WTC11 (cell line): ENCODE measurements at regions not wholly inside any gene's neighbourhood (a gene's known extent, or its start where the extent isn't known, plus 50 kb on each side); places are given as distances from the start of the nearest gene placed in this dataset.

Source experiments
- ATAC-seq: fragments of 200-7000 bp; cut with Tn5 transposase; 2 replicates; pipeline ENCODE4 v1.10.0; 2021; ENCODE audit warnings: mild to moderate bottlenecking, moderate library complexity
- CTCF ChIA-PET: fragments of 300-600 bp; sonication (Branson Sonifier 250); formaldehyde crosslinking; loops from one replicate; lab custom pipeline; 2021; ENCODE audit warnings: antibody characterized with exemption; lab: Charles Lee
- POLR2A ChIA-PET: fragments of 350-600 bp; sonication (Branson Sonifier 250); formaldehyde crosslinking; loops from one replicate; lab custom pipeline; 2021; ENCODE audit warnings: antibody characterized with exemption; lab: Charles Lee
- DNase-seq: peaks from one replicate; pipeline ENCODE4 v3.0.0; 2021; ENCODE audit warnings: low spot score
- H3K27ac Mint-ChIP-seq: 2 replicates; pipeline ENCODE4 v1.8.0; 2021; ENCODE audit warnings: mixed read lengths
- H3K27me3 Mint-ChIP-seq: 2 replicates; pipeline ENCODE4 v1.8.0; 2021; ENCODE audit warnings: low read depth, mild to moderate bottlenecking, moderate library complexity, mixed read lengths
- H3K36me3 Mint-ChIP-seq: 2 replicates; pipeline ENCODE4 v1.8.0; 2021; ENCODE audit warnings: mixed read lengths
- H3K4me1 Mint-ChIP-seq: 2 replicates; pipeline ENCODE4 v1.8.0; 2022; ENCODE audit warnings: mixed read lengths
- H3K4me3 Mint-ChIP-seq: 2 replicates; pipeline ENCODE4 v1.8.0; 2021; ENCODE audit warnings: mild to moderate bottlenecking, moderate library complexity, mixed read lengths
- H3K9me3 Mint-ChIP-seq: 2 replicates; pipeline ENCODE4 v1.8.0; 2021; ENCODE audit warnings: mixed read lengths
- EMX1 ChIP-seq: fragments of 250-450 bp; sonication (Bioruptor Pico); IDR thresholded peaks from 2 replicates; pipeline ENCODE4 v1.8.0; 2021; ENCODE audit warnings: mild to moderate bottlenecking
- ERG ChIP-seq: fragments of 250-450 bp; sonication (Bioruptor Pico); IDR thresholded peaks from 2 replicates; pipeline ENCODE4 v1.8.0; 2021; ENCODE audit warnings: mild to moderate bottlenecking
- ETV6 ChIP-seq: sonication (generic); formaldehyde crosslinking; IDR thresholded peaks from 2 replicates; pipeline ENCODE4 v1.8.1; 2022; ENCODE audit warnings: mild to moderate bottlenecking, missing genetic modification reagents
- HMGA2 ChIP-seq: fragments of 250-450 bp; sonication (Bioruptor Pico); IDR thresholded peaks from 2 replicates; pipeline ENCODE4 v1.4.0; 2021; ENCODE audit warnings: mild to moderate bottlenecking, moderate library complexity
- IRF2 ChIP-seq: sonication (generic); formaldehyde crosslinking; IDR thresholded peaks from 2 replicates; pipeline ENCODE4 v1.8.0; 2022; ENCODE audit warnings: low read depth, missing genetic modification reagents, borderline replicate concordance
- NFE2L1 ChIP-seq: sonication (generic); formaldehyde crosslinking; IDR thresholded peaks from 2 replicates; pipeline ENCODE4 v1.8.1; 2023; ENCODE audit warnings: missing genetic modification reagents
- NR1H2 ChIP-seq: sonication (generic); formaldehyde crosslinking; IDR thresholded peaks from 2 replicates; pipeline ENCODE4 v1.9.0; 2021; ENCODE audit warnings: mild to moderate bottlenecking, moderate library complexity, missing genetic modification reagents
- SP1 ChIP-seq: sonication (generic); formaldehyde crosslinking; conservative IDR thresholded peaks from 2 replicates; pipeline ENCODE4 v1.8.1; 2022; ENCODE audit warnings: missing genetic modification reagents
- ZNF121 ChIP-seq: sonication (generic); formaldehyde crosslinking; IDR thresholded peaks from 2 replicates; pipeline ENCODE4 v1.8.0; 2023; ENCODE audit warnings: missing genetic modification reagents
- ZNF219 ChIP-seq: sonication (generic); formaldehyde crosslinking; IDR thresholded peaks from 2 replicates; pipeline ENCODE4 v1.8.0; 2023; ENCODE audit warnings: missing genetic modification reagents, mild to moderate bottlenecking, borderline replicate concordance
- ZNF317 ChIP-seq: sonication (generic); formaldehyde crosslinking; IDR thresholded peaks from 2 replicates; pipeline ENCODE4 v1.8.1; 2023; ENCODE audit warnings: low read depth, mild to moderate bottlenecking, moderate library complexity, missing genetic modification reagents, borderline replicate concordance
- TF ChIP-seq, protein P1 (sequence below): sonication (generic); formaldehyde crosslinking; IDR thresholded peaks from 2 replicates; pipeline ENCODE4 v1.8.1; 2022; ENCODE audit warnings: low read depth, mild to moderate bottlenecking, moderate library complexity, missing genetic modification reagents, borderline replicate concordance
- TF ChIP-seq, protein P2 (sequence below): sonication (generic); formaldehyde crosslinking; IDR thresholded peaks from 2 replicates; pipeline ENCODE4 v1.8.0; 2022; ENCODE audit warnings: mild to moderate bottlenecking, missing genetic modification reagents
- TF ChIP-seq, protein P3 (sequence below): sonication (generic); formaldehyde crosslinking; IDR thresholded peaks from 2 replicates; pipeline ENCODE4 v1.8.0; 2022; ENCODE audit warnings: mild to moderate bottlenecking, missing genetic modification reagents
- TF ChIP-seq, protein P4 (sequence below): sonication (generic); formaldehyde crosslinking; IDR thresholded peaks from 2 replicates; pipeline ENCODE4 v1.8.0; 2022; ENCODE audit warnings: mild to moderate bottlenecking, missing genetic modification reagents

GRCh38 chr16:85170066-85170491, 57.8 kb upstream of the CIBAR2 start:
- ChIA-PET CTCF (interaction anchor here (0.6 to 2.7 kb wide), 12 partner anchors 41 to 391 kb away, joined by 3 to 15 read pairs (median 4); partner anchors contain the start of gene CIBAR2), POLR2A (no interaction called here)
- Mint-ChIP-seq H3K36me3 (no peaks in the 10 kb centered on the region), H3K27me3 (peaks cover 22% of the 10 kb centered on the region), H3K27ac (no peak overlapping the region), H3K4me1 (peaks cover 61% of the 10 kb centered on the region), H3K4me3 (peak overlapping the region; percentile 48), H3K9me3 (no peaks in the 10 kb centered on the region)
- no peak for TF ChIP-seq ERG
- TF ChIP-seq, protein P1, sequence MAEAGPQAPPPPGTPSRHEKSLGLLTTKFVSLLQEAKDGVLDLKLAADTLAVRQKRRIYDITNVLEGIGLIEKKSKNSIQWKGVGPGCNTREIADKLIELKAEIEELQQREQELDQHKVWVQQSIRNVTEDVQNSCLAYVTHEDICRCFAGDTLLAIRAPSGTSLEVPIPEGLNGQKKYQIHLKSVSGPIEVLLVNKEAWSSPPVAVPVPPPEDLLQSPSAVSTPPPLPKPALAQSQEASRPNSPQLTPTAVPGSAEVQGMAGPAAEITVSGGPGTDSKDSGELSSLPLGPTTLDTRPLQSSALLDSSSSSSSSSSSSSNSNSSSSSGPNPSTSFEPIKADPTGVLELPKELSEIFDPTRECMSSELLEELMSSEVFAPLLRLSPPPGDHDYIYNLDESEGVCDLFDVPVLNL, result no peak
- TF ChIP-seq, protein P2, sequence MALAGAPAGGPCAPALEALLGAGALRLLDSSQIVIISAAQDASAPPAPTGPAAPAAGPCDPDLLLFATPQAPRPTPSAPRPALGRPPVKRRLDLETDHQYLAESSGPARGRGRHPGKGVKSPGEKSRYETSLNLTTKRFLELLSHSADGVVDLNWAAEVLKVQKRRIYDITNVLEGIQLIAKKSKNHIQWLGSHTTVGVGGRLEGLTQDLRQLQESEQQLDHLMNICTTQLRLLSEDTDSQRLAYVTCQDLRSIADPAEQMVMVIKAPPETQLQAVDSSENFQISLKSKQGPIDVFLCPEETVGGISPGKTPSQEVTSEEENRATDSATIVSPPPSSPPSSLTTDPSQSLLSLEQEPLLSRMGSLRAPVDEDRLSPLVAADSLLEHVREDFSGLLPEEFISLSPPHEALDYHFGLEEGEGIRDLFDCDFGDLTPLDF, result no peak
- TF ChIP-seq ZNF121, result no peak
- ATAC-seq, result no peak
- DNase-seq, result no peak

DNA sequence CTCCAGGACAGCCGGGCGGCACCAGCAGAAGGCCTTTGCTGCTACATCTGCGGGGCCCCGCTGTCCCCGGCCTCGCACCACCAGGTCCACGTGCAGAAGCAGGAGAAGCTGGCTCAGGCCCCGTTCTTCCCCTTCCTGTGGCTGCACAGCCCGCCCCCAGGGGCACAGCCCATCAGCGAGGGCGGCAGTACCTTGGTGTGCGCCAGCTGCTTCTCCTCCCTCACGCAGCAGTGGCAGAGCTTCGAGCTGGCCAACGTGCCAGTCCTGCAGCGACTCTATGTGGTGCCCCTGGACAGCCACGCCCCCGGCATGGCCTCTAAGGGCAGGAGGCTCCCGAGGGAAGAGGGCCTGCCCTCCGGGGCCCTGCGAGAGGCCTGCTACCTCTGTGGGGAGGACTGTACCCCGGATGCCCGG, 58.3 kb upstream of the CIBAR2 start:
- peaks cover 22% of the 10 kb centered on the region for H3K27me3 Mint-ChIP-seq
- no peaks in the 10 kb centered on the region for H3K9me3 Mint-ChIP-seq
- ChIA-PET POLR2A (interaction anchor here (0.6 kb wide), 1 partner anchor 12 kb away, joined by 4 read pairs; no protein-coding TSS in a partner anchor), CTCF (interaction anchor here (1.0 to 2.2 kb wide), 9 partner anchors 8 to 245 kb away, joined by 3 to 9 read pairs (median 5); no protein-coding TSS in a partner anchor)
- no peak for DNase-seq
- H3K36me3 Mint-ChIP-seq, result no peaks in the 10 kb centered on the region
- H3K4me3 Mint-ChIP-seq, result peak overlapping the region; percentile 56
- no peak for ATAC-seq
- peaks cover 65% of the 10 kb centered on the region for H3K4me1 Mint-ChIP-seq
- H3K27ac Mint-ChIP-seq, result no peak overlapping the region
- no peak for TF ChIP-seq ZNF219 (CRISPR knock-in tag)
- TF ChIP-seq, protein P3, sequence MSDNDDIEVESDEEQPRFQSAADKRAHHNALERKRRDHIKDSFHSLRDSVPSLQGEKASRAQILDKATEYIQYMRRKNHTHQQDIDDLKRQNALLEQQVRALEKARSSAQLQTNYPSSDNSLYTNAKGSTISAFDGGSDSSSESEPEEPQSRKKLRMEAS, result peak; percentile 55; the same call in 1 of the 2 replicates

GRCh38 chr16:85171004-85171758, 58.9 kb upstream of the CIBAR2 start:
- Mint-ChIP-seq H3K27ac (no peak overlapping the region), H3K9me3 (no peaks in the 10 kb centered on the region), H3K4me3 (peak overlapping the region; percentile 38), H3K4me1 (peaks cover 69% of the 10 kb centered on the region), H3K27me3 (peaks cover 22% of the 10 kb centered on the region), H3K36me3 (no peaks in the 10 kb centered on the region)
- CTCF ChIA-PET, result interaction anchor here (1.0 to 5.0 kb wide), 16 partner anchors 8 to 245 kb away, joined by 3 to 47 read pairs (median 5); no protein-coding TSS in a partner anchor
- POLR2A ChIA-PET, result interaction anchor here (0.6 kb wide), 1 partner anchor 12 kb away, joined by 4 read pairs; no protein-coding TSS in a partner anchor
- no peak for ATAC-seq
- DNase-seq, result no peak
- no peak for TF ChIP-seq ETV6
- TF ChIP-seq NR1H2 (CRISPR knock-in tag), result no peak
- TF ChIP-seq, protein P4, sequence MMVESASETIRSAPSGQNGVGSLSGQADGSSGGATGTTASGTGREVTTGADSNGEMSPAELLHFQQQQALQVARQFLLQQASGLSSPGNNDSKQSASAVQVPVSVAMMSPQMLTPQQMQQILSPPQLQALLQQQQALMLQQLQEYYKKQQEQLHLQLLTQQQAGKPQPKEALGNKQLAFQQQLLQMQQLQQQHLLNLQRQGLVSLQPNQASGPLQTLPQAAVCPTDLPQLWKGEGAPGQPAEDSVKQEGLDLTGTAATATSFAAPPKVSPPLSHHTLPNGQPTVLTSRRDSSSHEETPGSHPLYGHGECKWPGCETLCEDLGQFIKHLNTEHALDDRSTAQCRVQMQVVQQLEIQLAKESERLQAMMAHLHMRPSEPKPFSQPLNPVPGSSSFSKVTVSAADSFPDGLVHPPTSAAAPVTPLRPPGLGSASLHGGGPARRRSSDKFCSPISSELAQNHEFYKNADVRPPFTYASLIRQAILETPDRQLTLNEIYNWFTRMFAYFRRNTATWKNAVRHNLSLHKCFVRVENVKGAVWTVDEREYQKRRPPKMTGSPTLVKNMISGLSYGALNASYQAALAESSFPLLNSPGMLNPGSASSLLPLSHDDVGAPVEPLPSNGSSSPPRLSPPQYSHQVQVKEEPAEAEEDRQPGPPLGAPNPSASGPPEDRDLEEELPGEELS, result no peak
- no peak for TF ChIP-seq SP1
- no peak for TF ChIP-seq ZNF317 (CRISPR knock-in tag)
- TF ChIP-seq NFE2L1, result no peak
- no peak for TF ChIP-seq EMX1 (CRISPR knock-in tag)
- TF ChIP-seq HMGA2 (CRISPR knock-in tag), result no peak
- no peak for TF ChIP-seq IRF2
- TF ChIP-seq ZNF121, result no peak
